GM12878 (cell line): ENCODE measurements at regions not wholly inside any gene's neighbourhood (a gene's known extent, or its start where the extent isn't known, plus 50 kb on each side); places are given as distances from the start of the nearest gene placed in this dataset.

Experiments
- ATAC-seq: fragments of 200-7000 bp; cut with Tn5 transposase; 3 replicates; pipeline ENCODE4 v1.9.1; 2020; ENCODE audit warnings: mild to moderate bottlenecking, moderate library complexity
- BruUV-seq: library from RNA; stranded (reverse); fragments of 400-500 nt; replicated peaks from 2 replicates; lab custom pipeline; 2021; lab: Mats Ljungman, UMichigan
- CTCF ChIA-PET: fragments of 300-600 bp; sonication (Branson Sonifier 250); formaldehyde crosslinking; extraction: SDS; loops from one replicate; lab custom pipeline; 2021; ENCODE audit warnings: inconsistent platforms; lab: Yijun Ruan, JAX
- POLR2A ChIA-PET: fragments of 350-600 bp; formaldehyde crosslinking; extraction: SDS; loops from one replicate; lab custom pipeline; 2021; ENCODE audit warnings: inconsistent platforms; lab: Charles Lee
- RAD21 ChIA-PET: fragments of 300-600 bp; sonication (Branson Sonifier 250); formaldehyde crosslinking; loops from one replicate; lab custom pipeline; 2023; ENCODE audit warnings: antibody characterized with exemption; ENCODE audit not compliant: unreplicated experiment; lab: Charles Lee
- SMC1A ChIA-PET: fragments of 300-600 bp; sonication (Branson Sonifier 250); formaldehyde crosslinking; loops from one replicate; lab custom pipeline; 2023; ENCODE audit not compliant: unreplicated experiment, uncharacterized antibody; lab: Charles Lee
- DNase-seq: peaks from one replicate; pipeline ENCODE4 v3.0.0-alpha.2; 2011; ENCODE audit warnings: low read depth, low spot score
- FAIRE-seq: peaks from 3 replicates; lab custom pipeline; 2011; peaks lifted over from hg19 to GRCh38; lab: Jason Lieb, UNC
- H2AFZ ChIP-seq: 2 replicates; pipeline ENCODE4 v1.6.0; 2011; ENCODE audit warnings: low read depth, low read length, control low read depth; ENCODE audit not compliant: control insufficient read depth
- H3K27ac ChIP-seq: 2 replicates; pipeline ENCODE4 v1.5.1; 2011; ENCODE audit warnings: control low read depth; ENCODE audit not compliant: control insufficient read depth, insufficient read depth
- H3K27me3 ChIP-seq, 2 experiments: replicated peaks in 1 of 2; 2 replicates each; pipeline versions ENCODE4 v1.6.0 to v1.6.1; 2011; ENCODE audit warnings: low read length in 1 of 2; ENCODE audit not compliant: control insufficient read depth in 2 of 2, insufficient read depth in 2 of 2
- H3K36me3 ChIP-seq, 2 experiments: 2 replicates each; pipeline ENCODE4 v1.5.1; 2011; ENCODE audit warnings: low read length in 1 of 2; ENCODE audit not compliant: control insufficient read depth in 2 of 2, insufficient read depth in 2 of 2
- H3K4me1 ChIP-seq: 2 replicates; pipeline ENCODE4 v1.6.1; 2011; ENCODE audit warnings: mild to moderate bottlenecking, low read length, moderate library complexity, mixed read lengths; ENCODE audit not compliant: control insufficient read depth, insufficient read depth
- H3K4me2 ChIP-seq: 2 replicates; pipeline ENCODE4 v1.6.0; 2011; ENCODE audit warnings: control low read depth; ENCODE audit not compliant: control insufficient read depth, insufficient read depth
- H3K4me3 ChIP-seq: fragments of 200-600 bp; sonication (generic); 2 replicates; pipeline ENCODE4 v1.5.1; 2016
- H3K79me2 ChIP-seq: 2 replicates; pipeline ENCODE4 v1.6.0; 2011; ENCODE audit warnings: low read length; ENCODE audit not compliant: control insufficient read depth, insufficient read depth
- H3K9ac ChIP-seq: 2 replicates; pipeline ENCODE4 v1.8.0; 2011; ENCODE audit warnings: low read length, control low read depth, mixed read lengths; ENCODE audit not compliant: control insufficient read depth, insufficient read depth
- H3K9me3 ChIP-seq: replicated peaks from 3 replicates; pipeline ENCODE4 v1.5.1; 2011; ENCODE audit warnings: mild to moderate bottlenecking, low read length; ENCODE audit not compliant: control insufficient read depth, insufficient read depth
- H4K20me1 ChIP-seq: 2 replicates; pipeline ENCODE4 v1.6.0; 2011; ENCODE audit not compliant: control insufficient read depth, insufficient read depth
- EP300 ChIP-seq, 2 experiments: fragments of 150-350 bp in 1 of 2; IDR thresholded peaks; 2 replicates each; pipeline ENCODE4 v1.6.1; 2011 to 2012; ENCODE audit warnings: low read depth in 2 of 2, low read length in 2 of 2, borderline replicate concordance in 1 of 2, improper control_type of control experiment in 1 of 2, inconsistent platforms in 1 of 2; ENCODE audit not compliant: control insufficient read depth in 1 of 2
- FOS ChIP-seq: IDR thresholded peaks from 3 replicates; pipeline ENCODE4 v1.6.1; 2011; ENCODE audit warnings: borderline replicate concordance; ENCODE audit not compliant: insufficient read length; ENCODE audit errors: extremely low read depth
- IKZF1 ChIP-seq: fragments of 450-650 bp; conservative IDR thresholded peaks from 2 replicates; pipeline ENCODE4 v1.6.1; 2017; ENCODE audit warnings: antibody characterized with exemption, mild to moderate bottlenecking
- IKZF2 ChIP-seq, 2 experiments: fragments of 450-650 bp; IDR thresholded peaks; 2 replicates each; pipeline ENCODE4 v1.6.1; 2017; ENCODE audit warnings: mild to moderate bottlenecking in 2 of 2, moderate library complexity in 2 of 2
- MEF2A ChIP-seq: IDR thresholded peaks from 2 replicates; pipeline ENCODE4 v1.6.1; 2011; ENCODE audit warnings: low read depth, mild to moderate bottlenecking, low read length, moderate library complexity; ENCODE audit not compliant: insufficient read depth
- MEF2B ChIP-seq: fragments of 450-650 bp; IDR thresholded peaks from 2 replicates; pipeline ENCODE4 v1.6.1; 2018; ENCODE audit warnings: mild to moderate bottlenecking, moderate library complexity; ENCODE audit not compliant: partially characterized antibody, poor library complexity, severe bottlenecking
- NFXL1 ChIP-seq: fragments of 450-650 bp; IDR thresholded peaks from 2 replicates; pipeline ENCODE4 v1.6.1; 2017; ENCODE audit warnings: antibody characterized with exemption, mild to moderate bottlenecking, borderline replicate concordance
- NR2C1 ChIP-seq: fragments of 450-650 bp; IDR thresholded peaks from 2 replicates; pipeline ENCODE4 v1.6.1; 2017; ENCODE audit warnings: antibody characterized with exemption, mild to moderate bottlenecking, moderate library complexity
- NR2C2 ChIP-seq: IDR thresholded peaks from 2 replicates; pipeline ENCODE4 v1.6.1; 2011; ENCODE audit warnings: borderline replicate concordance, low read depth; ENCODE audit not compliant: control insufficient read depth, insufficient read length
- PAX8 ChIP-seq: fragments of 450-650 bp; IDR thresholded peaks from 2 replicates; pipeline ENCODE4 v1.6.1; 2017; ENCODE audit warnings: mild to moderate bottlenecking, moderate library complexity
- PML ChIP-seq: IDR thresholded peaks from 2 replicates; pipeline ENCODE4 v1.6.1; 2012; ENCODE audit warnings: low read length, inconsistent platforms
- POLR2A ChIP-seq: IDR thresholded peaks from 2 replicates; pipeline ENCODE4 v1.6.1; 2011; ENCODE audit warnings: low read depth, mild to moderate bottlenecking, low read length
- POLR2AphosphoS2 ChIP-seq: IDR thresholded peaks from 2 replicates; pipeline ENCODE4 v1.6.1; 2011; ENCODE audit warnings: low read depth, mild to moderate bottlenecking, low read length, improper control_type of control experiment, moderate library complexity
- POU2F2 ChIP-seq: IDR thresholded peaks from 3 replicates; pipeline ENCODE4 v1.6.1; 2011; ENCODE audit warnings: low read depth, mild to moderate bottlenecking, low read length, borderline replicate concordance
- RAD51 ChIP-seq: fragments of 450-650 bp; IDR thresholded peaks from 2 replicates; pipeline ENCODE4 v1.6.1; 2016; ENCODE audit warnings: moderate library complexity, mild to moderate bottlenecking, inconsistent platforms
- STAT3 ChIP-seq: IDR thresholded peaks from 2 replicates; pipeline ENCODE4 v1.6.1; 2011; ENCODE audit warnings: low read depth, low read length, improper control_type of control experiment
- YY1 ChIP-seq: IDR thresholded peaks from 2 replicates; pipeline ENCODE4 v1.6.1; 2011; ENCODE audit warnings: low read depth, mild to moderate bottlenecking, low read length
- WGBS: methylation state at CpG from one replicate; pipeline ENCODE4 v1.1.6; 2016; ENCODE audit warnings: low lambda C conversion rate; ENCODE audit not compliant: insufficient replicate concordance, insufficient coverage; ENCODE audit errors: missing lambda C conversion rate; 5-methylcytosine and 5-hydroxymethylcytosine counted together
- in situ Hi-C: fragments of 300-500 bp; cut with MboI; formaldehyde crosslinking; loops from 9 replicates; pipeline ENCODE4 v1.14.3; 2018; ENCODE audit warnings: mixed read lengths
- intact Hi-C: fragments of 100-400 bp; cut with micrococcal nuclease; formaldehyde crosslinking; loops from one replicate; pipeline ENCODE4 v1.14.2; 2022; ENCODE audit not compliant: unreplicated experiment
- TF ChIP-seq, protein P1 (sequence below): IDR thresholded peaks from 2 replicates; pipeline ENCODE4 v1.6.1; 2011; ENCODE audit warnings: borderline replicate concordance, low read depth, mild to moderate bottlenecking, moderate library complexity, mixed read lengths, low read length; ENCODE audit not compliant: insufficient read depth; ENCODE audit errors: extremely low read length

DNA sequence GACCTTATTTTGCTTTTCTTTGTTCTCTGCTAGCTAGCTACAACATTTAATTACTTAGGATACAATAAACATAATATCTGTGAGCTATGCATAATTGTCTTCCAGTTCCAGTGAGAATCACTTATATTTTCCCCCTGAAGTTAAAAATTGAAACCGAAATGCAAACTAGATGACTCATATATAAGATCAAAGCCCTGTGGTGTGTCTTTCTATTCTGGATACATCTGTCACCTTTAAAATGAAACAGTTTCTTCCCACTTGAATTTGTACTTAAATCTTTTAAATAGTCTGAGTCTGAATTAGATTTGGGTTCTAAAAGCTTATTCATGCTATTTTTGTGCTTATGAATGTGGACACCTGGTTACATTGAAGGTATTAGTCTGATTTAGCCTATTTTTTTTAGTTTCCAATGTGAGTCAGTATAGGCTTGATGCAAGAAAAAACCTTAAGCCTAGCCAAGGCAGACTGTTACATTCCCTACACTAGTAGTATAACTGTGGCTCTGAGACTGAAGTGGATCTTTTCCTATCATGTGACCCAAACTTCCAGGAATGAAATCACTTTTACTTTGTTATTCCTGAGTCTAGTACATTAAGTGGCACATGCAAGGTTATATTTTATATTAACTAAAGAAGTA lies 703.5 kb upstream of the RGMB start (continued):
- TF ChIP-seq IKZF1 (0 out of 2 replicates have a peak, but pooled peaks have one; percentile 14), POLR2A (no peak), MEF2A (peak; percentile 57; the same call in 1 of the 2 replicates), FOS (no peak), POU2F2 (no peak), MEF2B (peak; percentile 59), RAD51 (peak; percentile 30; the same call in 1 of the 2 replicates), NR2C2 (no peak), IKZF2 (IDR thresholded peaks at IDR 0.05) (peak; percentile 43 to 58; a peak in 1 of 4 replicates), NFXL1 (no peak)
- TF ChIP-seq, all 136 proteins: peak for 14

DNA sequence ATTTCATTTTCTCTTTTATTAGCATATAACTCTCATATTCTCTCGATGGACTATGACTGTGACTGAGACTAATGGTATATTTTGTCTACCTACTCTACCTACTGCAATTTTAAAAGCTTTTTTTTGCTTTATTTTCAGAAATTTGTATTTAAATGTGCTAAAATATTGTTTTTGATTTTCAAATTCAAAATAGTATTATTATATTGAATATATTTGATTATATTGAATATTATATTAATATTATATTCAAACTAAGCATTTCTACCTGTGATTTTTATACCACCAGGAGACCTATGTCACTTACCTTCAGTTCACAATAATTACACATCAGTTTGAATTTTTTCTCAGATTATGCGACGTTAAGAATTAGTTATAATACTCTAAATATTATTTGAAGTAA lies 700.5 kb upstream of the RGMB start:
- 25% methylated on average over 3 of the region's 3 CpGs for WGBS
- Histone ChIP-seq H3K79me2 (no peaks in the 10 kb centered on the region), H3K4me2 (no peak overlapping the region), H4K20me1 (no peaks in the 10 kb centered on the region), H3K4me3 (no peak overlapping the region), H3K4me1 (no peaks in the 10 kb centered on the region), H3K27ac (no peak overlapping the region), H3K9ac (no peak overlapping the region), H3K36me3 (no peaks in the 10 kb centered on the region), H3K27me3 (no peaks in the 10 kb centered on the region), H3K9me3 (no peaks in the 10 kb centered on the region), H2AFZ (no peak overlapping the region)
- intact Hi-C loops (no loop called here), in situ Hi-C loops (no loop called here)
- no TSS peak for BruUV-seq
- CTCF ChIA-PET, result no interaction called here
- no peak for TF ChIP-seq PML
- TF ChIP-seq EP300 (IDR thresholded peaks at IDR 0.05; ENCODE audit: borderline replicate concordance in 1 of 2, control insufficient read depth in 1 of 2, low read depth in 2 of 2, low read length in 2 of 2), result no peak
- no peak for TF ChIP-seq YY1
- no peak for TF ChIP-seq NR2C1
- no peak for TF ChIP-seq STAT3
- no peak for TF ChIP-seq PAX8
- TF ChIP-seq POLR2AphosphoS2, result no peak
- TF ChIP-seq, protein P1, sequence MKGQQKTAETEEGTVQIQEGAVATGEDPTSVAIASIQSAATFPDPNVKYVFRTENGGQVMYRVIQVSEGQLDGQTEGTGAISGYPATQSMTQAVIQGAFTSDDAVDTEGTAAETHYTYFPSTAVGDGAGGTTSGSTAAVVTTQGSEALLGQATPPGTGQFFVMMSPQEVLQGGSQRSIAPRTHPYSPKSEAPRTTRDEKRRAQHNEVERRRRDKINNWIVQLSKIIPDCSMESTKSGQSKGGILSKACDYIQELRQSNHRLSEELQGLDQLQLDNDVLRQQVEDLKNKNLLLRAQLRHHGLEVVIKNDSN, result no peak
- RAD21 ChIA-PET, result no interaction called here
- no peak for DNase-seq
- SMC1A ChIA-PET, result interaction anchor here (1.7 to 2.3 kb wide), 3 partner anchors 11 to 23 kb away, joined by 5 to 6 read pairs (median 5); no protein-coding TSS in a partner anchor
- no peak for FAIRE-seq
- POLR2A ChIA-PET, result no interaction called here
- no peak for ATAC-seq
